ENCODE measurements at regions not wholly inside any gene's neighbourhood (a gene's known extent, or its start where the extent isn't known, plus 50 kb on each side); places are given as distances from the start of the nearest gene placed in this dataset.

DNA sequence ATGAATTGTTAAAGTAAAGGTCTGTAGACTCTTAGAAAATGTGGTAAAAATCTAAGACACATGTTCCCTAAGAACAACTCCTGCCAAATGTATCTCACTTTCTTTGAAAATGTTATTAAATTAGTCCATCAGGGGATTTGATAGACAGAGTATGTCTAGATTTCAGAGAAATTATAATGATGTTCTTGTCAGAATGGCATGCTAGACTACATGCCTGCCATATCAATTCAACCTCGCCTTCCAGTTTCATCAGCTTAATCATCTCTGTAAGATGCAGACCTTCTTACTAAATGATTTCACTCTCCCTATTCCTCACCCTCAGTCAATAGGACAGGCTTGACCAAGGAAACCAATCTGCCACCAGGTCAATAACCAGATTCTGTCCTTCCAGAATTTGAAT, 368.4 kb downstream of the TXNL1 start:
- Histone ChIP-seq H3K4me3 (no peak overlapping the region), H3K27me3 (no peaks in the 10 kb centered on the region), H3K36me3 (no peaks in the 10 kb centered on the region), H3K4me1 (no peaks in the 10 kb centered on the region), H3K9me3 (no peaks in the 10 kb centered on the region), H3K27ac (no peak overlapping the region)
- 81 to 100% (median 87%) methylated on average over 1 of the region's 1 CpG for WGBS, 4 donors
- no peak for TF ChIP-seq CTCF (IDR thresholded peaks at IDR 0.05)
- TF ChIP-seq POLR2A (IDR thresholded peaks at IDR 0.05) = no peak
- no peak for DNase-seq
- intact Hi-C loops (cut with DNase I) = no loop called here
- no peak for ATAC-seq

GRCh38 chr18:56268952-56269351, 369.4 kb downstream of the TXNL1 start:
- no peaks in the 10 kb centered on the region for H3K36me3 ChIP-seq
- TF ChIP-seq POLR2A (IDR thresholded peaks at IDR 0.05) (no peak), CTCF (IDR thresholded peaks at IDR 0.05) (no peak)
- no peaks in the 10 kb centered on the region for H3K4me1 ChIP-seq
- H3K4me3 ChIP-seq = no peak overlapping the region
- no peak overlapping the region for H3K27ac ChIP-seq
- intact Hi-C loops (cut with DNase I) = no loop called here
- no peaks in the 10 kb centered on the region for H3K27me3 ChIP-seq
- ATAC-seq = no peak
- WGBS, 4 donors = 84 to 92% (median 84%) methylated on average over 1 of the region's 1 CpG
- no peaks in the 10 kb centered on the region for H3K9me3 ChIP-seq
- DNase-seq = no peak

DNA sequence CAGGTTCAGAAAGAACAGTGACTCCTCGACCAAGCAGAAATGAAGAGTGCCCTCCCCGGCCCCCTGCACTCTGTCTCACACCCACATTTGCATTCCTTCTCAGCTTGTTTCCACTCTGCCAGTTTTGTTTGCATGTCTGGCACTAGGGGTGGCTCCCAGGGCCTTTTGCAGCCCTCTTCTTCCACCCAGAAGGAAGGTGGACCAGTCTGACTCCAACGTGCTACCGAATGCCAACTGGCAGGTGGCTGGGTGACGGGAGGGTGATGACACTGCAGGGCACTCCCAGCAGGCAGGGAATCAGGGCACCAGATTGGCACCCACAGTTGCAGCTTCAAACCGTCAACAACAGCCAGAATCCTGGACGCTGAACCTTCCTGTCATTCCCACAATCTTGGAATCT, 371.1 kb downstream of the TXNL1 start:
- Histone ChIP-seq H3K36me3 (no peaks in the 10 kb centered on the region), H3K27me3 (no peaks in the 10 kb centered on the region), H3K27ac (no peak overlapping the region), H3K4me1 (no peaks in the 10 kb centered on the region), H3K9me3 (no peaks in the 10 kb centered on the region), H3K4me3 (no peak overlapping the region)
- DNase-seq = peak in 3 of 5 donors; percentile 27 to 60 (median 35)
- 50 to 75% (median 59%) methylated on average over 6 to 7 of the region's 7 CpGs for WGBS, 4 donors
- TF ChIP-seq POLR2A (IDR thresholded peaks at IDR 0.05) (no peak), CTCF (IDR thresholded peaks at IDR 0.05) (no peak)
- intact Hi-C loops (cut with DNase I) = no loop called here
- ATAC-seq = peak in 1 of 4 donors; percentile 45

- H3K36me3 ChIP-seq = no peaks in the 10 kb centered on the region
- H3K9me3 ChIP-seq = peaks cover 0 to 6% (median 0%) of the 10 kb centered on the region in 12 donors
- H3K4me1 ChIP-seq = peaks cover 0 to 14% (median 0%) of the 10 kb centered on the region in 12 donors
- H3K27ac ChIP-seq = peak overlapping the region in 1 of 12 donors; percentile 2
- ATAC-seq (no peak), DNase-seq (no peak)
- no peak overlapping the region for H3K4me3 ChIP-seq
- 87 to 94% (median 93%) methylated on average over 3 of the region's 3 CpGs for WGBS, 4 donors
- intact Hi-C loops (cut with DNase I) = loop anchor here in 1 of 10 donors (10.0 kb wide), 1 partner anchor 63 kb away; no protein-coding TSS in a partner anchor
- TF ChIP-seq CTCF (IDR thresholded peaks at IDR 0.05) = no peak
- TF ChIP-seq POLR2A (IDR thresholded peaks at IDR 0.05) = no peak
- H3K27me3 ChIP-seq = no peaks in the 10 kb centered on the region
These were observed 380.2 kb downstream of the TXNL1 start for GRCh38 chr18:56258178-56258577.
